Astrocyte (in vitro differentiated cells and primary cell): ENCODE measurements at regions not wholly inside any gene's neighbourhood (a gene's known extent, or its start where the extent isn't known, plus 50 kb on each side); places are given as distances from the start of the nearest gene placed in this dataset.

Experiments
- EZH2 ChIP-seq: IDR thresholded peaks from 2 replicates; pipeline ENCODE4 v1.6.1; 2012; ENCODE audit warnings: mild to moderate bottlenecking, low read length, inconsistent platforms; ENCODE audit not compliant: insufficient read depth
- TF ChIP-seq, protein P1 (sequence below): IDR thresholded peaks from 2 replicates; pipeline ENCODE4 v1.5.1; 2011; ENCODE audit warnings: low read depth, mild to moderate bottlenecking, inconsistent platforms, low read length, moderate library complexity; ENCODE audit not compliant: insufficient read depth

DNA sequence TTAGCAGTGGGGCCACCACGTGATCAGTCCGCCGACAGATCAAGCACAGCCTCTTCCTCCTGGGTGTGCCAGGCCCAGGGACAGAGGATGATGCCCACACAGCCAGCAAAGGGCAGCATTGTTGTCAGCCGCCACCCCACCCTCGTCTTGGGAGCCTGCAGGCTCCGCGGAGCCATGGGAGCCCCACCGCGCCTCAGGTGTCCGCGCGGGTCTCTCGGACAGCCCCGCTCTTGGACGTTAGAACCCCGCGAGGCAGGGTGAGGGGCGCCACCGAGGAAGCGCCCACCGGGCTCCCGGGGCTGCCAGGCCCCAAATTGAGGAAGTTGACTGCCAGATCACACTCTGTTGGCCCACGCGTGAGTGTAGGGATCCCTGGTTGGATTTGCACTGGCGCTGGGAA is 83.9 kb upstream of the MS4A8 start:
- TF ChIP-seq, protein P1, sequence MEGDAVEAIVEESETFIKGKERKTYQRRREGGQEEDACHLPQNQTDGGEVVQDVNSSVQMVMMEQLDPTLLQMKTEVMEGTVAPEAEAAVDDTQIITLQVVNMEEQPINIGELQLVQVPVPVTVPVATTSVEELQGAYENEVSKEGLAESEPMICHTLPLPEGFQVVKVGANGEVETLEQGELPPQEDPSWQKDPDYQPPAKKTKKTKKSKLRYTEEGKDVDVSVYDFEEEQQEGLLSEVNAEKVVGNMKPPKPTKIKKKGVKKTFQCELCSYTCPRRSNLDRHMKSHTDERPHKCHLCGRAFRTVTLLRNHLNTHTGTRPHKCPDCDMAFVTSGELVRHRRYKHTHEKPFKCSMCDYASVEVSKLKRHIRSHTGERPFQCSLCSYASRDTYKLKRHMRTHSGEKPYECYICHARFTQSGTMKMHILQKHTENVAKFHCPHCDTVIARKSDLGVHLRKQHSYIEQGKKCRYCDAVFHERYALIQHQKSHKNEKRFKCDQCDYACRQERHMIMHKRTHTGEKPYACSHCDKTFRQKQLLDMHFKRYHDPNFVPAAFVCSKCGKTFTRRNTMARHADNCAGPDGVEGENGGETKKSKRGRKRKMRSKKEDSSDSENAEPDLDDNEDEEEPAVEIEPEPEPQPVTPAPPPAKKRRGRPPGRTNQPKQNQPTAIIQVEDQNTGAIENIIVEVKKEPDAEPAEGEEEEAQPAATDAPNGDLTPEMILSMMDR, result no peak
- TF ChIP-seq EZH2, result no peak
